AG09319 (cell line): ENCODE measurements at regions not wholly inside any gene's neighbourhood (a gene's known extent, or its start where the extent isn't known, plus 50 kb on each side); places are given as distances from the start of the nearest gene placed in this dataset.
"Not testable (repeated sequence)": the region's sequence is repeated elsewhere in the genome, so short reads cannot be mapped to it uniquely, and the experiment has no call there.

Experiments used
- DNase-seq: peaks from one replicate; pipeline ENCODE4 v3.0.0-alpha.2; 2010; ENCODE audit warnings: low read depth; ENCODE audit errors: extremely low read depth
- TF ChIP-seq, protein P1 (sequence below): IDR thresholded peaks from 2 replicates; pipeline ENCODE4 v1.5.1; 2011; ENCODE audit warnings: low read depth, mild to moderate bottlenecking, inconsistent platforms, low read length, moderate library complexity

DNA sequence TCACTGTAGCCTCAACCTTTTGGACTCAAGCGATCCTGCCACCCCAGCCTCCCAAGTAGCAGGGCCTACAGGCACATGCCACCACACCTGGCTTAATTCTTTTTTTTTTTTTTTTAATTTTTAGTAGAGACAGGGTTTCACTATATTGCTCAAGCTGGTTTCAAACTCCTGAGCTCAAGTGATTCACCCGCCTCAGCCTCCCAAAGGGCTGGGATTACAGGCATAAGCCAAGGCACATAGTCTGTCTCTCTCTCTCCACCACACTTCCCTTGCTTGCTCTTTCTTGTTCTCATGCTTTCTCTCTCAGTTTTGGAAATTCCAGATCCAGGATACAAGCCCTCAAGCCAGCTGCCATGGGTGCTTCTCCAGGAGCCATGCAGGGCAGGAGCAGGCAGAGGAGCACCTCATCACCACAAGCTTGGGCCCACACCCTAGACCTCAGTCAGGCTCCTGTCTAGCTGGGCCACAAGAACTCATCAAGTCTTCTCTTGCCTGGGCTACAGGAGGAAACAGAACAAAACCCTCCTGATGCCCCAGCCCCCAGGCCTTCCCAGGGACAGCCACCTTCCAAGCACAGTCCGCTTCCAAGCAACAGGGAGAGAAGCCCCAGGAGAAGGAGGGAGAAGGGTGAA is 145.3 kb upstream of the LPP start:
- no peak for DNase-seq
- TF ChIP-seq, protein P1, sequence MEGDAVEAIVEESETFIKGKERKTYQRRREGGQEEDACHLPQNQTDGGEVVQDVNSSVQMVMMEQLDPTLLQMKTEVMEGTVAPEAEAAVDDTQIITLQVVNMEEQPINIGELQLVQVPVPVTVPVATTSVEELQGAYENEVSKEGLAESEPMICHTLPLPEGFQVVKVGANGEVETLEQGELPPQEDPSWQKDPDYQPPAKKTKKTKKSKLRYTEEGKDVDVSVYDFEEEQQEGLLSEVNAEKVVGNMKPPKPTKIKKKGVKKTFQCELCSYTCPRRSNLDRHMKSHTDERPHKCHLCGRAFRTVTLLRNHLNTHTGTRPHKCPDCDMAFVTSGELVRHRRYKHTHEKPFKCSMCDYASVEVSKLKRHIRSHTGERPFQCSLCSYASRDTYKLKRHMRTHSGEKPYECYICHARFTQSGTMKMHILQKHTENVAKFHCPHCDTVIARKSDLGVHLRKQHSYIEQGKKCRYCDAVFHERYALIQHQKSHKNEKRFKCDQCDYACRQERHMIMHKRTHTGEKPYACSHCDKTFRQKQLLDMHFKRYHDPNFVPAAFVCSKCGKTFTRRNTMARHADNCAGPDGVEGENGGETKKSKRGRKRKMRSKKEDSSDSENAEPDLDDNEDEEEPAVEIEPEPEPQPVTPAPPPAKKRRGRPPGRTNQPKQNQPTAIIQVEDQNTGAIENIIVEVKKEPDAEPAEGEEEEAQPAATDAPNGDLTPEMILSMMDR: no peak

DNA sequence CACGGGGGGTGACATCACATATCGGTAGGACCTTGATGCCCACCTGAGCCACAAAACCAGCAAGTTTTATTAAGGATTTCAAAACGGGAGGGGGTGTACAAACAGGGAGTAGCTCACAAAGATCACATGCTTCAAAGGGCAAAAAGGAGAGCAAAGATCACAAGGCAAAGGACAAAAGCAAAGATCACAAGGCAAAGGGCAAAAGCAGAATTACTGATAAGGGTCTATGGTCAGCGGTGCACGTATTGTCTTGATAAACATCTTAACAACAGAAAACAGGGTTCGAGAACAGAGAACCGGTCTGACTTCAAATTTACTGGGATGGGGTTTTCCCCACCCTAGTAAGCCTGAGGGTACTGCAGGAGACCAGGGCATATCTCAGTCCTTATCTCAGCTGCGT is 143.5 kb upstream of the LPP start:
- TF ChIP-seq, protein P1: no peak
- DNase-seq: no peak

DNA sequence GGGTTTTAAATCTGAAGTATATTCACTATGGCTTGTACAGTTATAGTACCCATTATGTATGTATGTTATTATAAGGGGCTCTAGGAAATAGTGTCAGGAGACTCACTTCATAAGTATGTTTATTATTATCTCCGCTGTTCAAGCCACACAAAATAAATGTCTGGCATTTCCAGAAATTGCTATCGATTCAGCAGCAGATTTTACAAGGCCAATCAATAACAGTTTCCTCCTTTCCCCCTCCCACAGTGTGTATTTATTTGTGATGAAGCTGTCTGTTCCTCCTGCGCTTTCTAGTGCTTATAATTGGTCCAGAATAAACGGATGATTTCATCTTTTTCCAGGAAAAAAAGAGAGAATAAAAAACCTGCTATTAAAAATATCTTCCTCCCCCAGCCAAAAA is 134.2 kb upstream of the LPP start:
- TF ChIP-seq, protein P1: no peak
- no peak for DNase-seq

DNA sequence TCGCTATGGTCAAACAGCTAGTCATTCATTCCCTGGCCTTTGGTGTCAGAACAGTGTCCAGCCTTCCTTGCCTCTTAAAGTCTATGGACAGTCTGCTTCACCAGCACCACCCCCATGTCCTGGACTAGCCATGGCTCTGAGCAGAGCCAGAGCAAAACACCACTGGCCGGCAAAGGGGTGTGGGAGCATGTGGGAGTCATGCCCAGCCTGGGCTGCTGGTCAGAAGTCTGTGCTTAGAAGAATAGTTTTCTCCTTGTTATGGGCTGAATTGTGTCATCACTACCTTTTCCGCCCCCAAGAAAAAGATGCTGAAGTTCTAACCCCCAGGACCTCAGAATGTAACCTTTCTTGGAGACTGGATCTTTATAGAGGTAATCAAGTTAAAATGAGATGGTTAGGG is 132.9 kb upstream of the LPP start:
- DNase-seq: no peak
- TF ChIP-seq, protein P1: no peak

DNA sequence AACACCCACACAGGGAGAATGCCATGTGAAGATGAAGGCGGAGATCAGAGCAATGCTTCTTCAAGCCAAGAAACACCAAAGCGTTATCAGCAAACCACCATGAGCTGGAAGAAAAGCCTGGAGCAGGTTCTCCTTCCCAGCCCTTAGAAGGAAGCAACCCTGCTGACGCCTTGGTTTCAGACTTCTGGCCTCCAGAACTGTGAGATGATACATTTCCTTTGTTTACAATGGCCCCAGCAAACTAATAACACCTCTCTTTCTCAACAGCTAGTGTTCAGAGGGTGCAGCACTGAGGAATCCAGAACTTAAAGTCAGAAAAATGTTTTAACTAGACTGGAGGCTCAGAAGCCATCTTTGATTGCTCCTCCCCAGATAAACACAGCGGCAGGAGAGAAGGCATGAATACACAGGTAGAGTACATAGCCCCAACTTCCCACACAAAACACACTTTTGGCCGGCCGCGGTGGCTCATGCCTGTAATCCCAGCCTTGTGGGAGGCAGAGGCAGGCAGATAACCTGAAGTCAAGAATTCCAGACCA is 132.4 kb upstream of the LPP start:
- TF ChIP-seq, protein P1: no peak
- no peak for DNase-seq

DNA sequence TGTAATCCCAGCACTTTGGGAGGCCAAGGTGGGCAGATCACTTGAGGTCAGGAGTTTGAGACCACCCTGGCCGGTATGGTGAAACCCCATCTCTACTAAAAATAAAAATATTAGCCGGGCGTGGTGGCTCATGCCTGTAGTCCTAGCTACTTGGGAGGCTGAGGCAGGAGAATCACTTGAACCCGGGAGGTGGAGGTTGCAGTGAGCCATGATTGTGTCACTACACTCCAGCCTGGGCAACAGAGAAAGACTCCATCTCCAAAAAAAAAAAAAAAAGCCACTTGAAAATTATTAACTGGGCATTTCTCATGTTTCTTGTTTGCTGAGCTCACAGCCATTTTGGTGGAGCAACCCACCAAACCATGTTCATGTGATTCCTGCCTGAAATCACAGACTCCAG is 131.1 kb upstream of the LPP start:
- not testable (repeated sequence) for DNase-seq

DNA sequence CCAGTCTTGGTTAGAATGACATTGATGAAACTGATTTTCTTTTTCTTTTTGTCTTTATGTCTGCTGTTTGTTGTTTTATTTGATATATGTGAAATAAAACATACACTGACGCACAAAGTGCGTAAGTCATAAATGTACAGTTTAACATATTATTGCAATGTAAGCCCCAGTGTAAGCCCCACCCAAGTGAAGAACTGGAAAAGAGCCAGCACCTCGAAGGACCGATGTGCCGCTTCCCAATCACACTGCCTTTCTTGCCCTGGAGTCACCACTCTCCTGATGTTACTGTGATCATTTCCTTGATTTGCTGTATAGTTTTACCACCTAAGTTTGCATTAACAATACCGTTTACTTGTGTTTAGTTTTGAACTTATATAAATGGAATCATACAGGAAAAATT is 128.4 kb upstream of the LPP start:
- DNase-seq: no peak
- TF ChIP-seq, protein P1: no peak
